Suppressor macrophage treated with lipopolysaccharide for 1 hour (primary cell): ENCODE measurements at regions not wholly inside any gene's neighbourhood (a gene's known extent, or its start where the extent isn't known, plus 50 kb on each side); places are given as distances from the start of the nearest gene placed in this dataset.
"Not testable (repeated sequence)": the region's sequence is repeated elsewhere in the genome, so short reads cannot be mapped to it uniquely, and the experiment has no call there.

Source experiments
- DNase-seq, 3 donors: peaks; one replicate each; pipeline ENCODE4 v3.0.0-alpha.2; 2020 to 2022

DNA sequence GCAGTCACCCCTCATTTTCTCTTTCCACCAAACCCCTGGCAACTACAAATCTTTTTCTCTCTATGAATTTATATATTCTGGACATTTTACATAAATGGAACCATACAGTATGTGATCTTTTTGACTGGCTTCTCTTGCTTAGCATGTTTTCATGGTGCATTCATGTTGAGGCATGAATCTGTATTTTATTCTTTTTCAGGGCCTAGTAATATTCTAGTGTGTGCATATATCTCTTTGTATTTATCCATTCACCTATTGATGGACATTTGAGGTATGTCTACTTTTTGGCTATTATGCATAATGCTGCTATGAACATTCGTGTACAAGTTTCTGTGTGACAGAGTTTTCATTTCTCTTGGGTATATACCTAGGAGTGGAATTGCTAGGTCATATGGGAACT is 78.2 kb downstream of the HACD1 start:
- DNase-seq, result no peak

GRCh38 chr10:17537281-17537680 is 79.9 kb downstream of the HACD1 start:
- DNase-seq, result no peak

DNA sequence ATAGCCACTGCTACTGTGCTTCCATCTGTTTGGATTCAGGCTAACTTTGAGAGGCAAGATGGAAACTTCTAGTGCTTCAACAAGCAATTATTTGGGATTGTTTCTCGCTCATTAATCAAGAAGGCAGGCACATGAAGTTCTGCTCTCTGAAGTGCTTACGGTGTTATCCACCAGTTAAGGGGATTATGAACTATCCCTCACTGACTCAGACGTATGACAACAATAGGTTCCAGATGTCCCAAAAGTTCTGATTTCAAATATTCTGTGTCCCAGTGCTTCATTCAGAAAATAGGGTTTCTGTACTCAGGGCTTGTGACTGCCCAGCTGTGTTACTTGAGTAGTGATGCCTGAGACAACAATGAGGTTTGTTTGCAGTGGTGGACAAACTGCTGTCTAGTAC is 81.0 kb downstream of the HACD1 start:
- no peak for DNase-seq

DNA sequence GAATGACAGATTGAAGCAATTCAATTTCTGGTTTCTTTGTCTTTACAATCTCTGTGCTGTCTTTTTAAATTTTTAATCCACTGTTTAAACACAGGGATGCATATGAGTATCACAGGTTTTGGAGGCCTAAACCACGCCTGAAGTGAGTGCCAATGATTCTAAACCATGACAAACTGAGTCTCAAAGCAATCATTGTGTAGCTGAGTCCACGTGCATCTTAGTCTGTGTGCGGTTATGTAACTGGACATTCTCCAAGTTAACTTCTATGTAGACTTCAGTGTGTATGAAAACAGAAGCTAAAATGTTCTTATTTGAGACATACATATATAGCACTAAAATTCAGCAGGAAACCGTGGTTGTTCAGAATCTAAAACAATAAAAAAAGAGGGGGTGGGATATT is 79.3 kb upstream of the ST8SIA6 start:
- no peak for DNase-seq

- DNase-seq, result no peak
These were observed 74.0 kb upstream of the ST8SIA6 start for GRCh38 chr10:17528306-17528862.

DNA sequence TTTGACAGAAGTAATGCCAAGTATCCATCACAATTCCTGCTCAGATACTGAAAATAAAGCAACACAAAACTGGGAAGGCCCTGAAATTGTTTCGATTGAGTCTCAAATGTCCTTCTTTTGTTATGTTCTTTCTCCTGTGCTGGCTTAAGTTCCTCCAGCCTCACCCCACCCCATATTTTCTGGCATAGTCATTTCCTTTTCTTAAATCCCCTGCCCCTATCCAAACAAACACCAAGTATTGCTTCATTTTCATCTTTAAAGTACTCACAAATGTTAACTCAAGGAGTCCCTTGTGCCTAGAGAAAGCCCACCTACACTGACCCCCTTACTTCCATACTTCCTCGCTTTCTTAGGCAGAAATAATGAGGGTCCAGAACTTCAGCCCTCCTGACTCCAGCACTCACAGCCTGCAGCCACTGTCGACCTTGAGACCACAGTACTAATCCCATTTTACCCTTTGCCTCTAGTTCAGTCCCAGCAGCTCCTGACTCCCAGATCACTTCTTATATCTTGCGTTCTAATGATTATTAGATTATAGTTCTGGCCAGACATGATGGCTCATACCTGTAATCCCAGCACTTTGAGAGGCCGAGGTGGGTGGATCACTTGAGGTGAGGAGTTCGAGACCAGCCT is 73.2 kb upstream of the ST8SIA6 start:
- DNase-seq, result no peak

- DNase-seq, result not testable (repeated sequence)
These were observed 72.2 kb upstream of the ST8SIA6 start for GRCh38 chr10:17526571-17526970.

DNA sequence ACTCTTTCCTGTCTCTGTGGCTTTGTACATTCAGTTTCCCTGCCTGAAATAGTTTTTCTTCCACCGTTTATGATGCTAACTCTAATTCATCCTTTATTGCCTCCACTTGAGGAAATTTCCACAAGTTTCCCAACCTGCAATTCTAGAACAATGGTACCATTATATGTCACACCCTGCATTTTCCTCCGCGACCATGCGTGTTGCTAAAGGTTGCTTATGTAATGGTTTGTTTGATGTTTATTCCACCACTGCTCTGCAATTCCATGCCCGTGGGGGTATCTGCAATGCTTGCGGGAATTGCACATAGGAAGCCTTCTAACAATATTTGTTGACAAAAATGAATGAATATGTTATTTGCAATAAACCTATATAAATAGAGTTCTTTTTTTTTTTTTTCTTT is 69.5 kb upstream of the ST8SIA6 start:
- no peak for DNase-seq

GRCh38 chr10:17523246-17523753 is 68.9 kb upstream of the ST8SIA6 start:
- DNase-seq, result no peak

GRCh38 chr10:17522269-17522668 is 67.9 kb upstream of the ST8SIA6 start:
- not testable (repeated sequence) for DNase-seq

GRCh38 chr10:17519457-17519856 is 65.1 kb upstream of the ST8SIA6 start:
- DNase-seq, result no peak

- no peak for DNase-seq
These were observed 63.9 kb upstream of the ST8SIA6 start for GRCh38 chr10:17518338-17518737.

DNA sequence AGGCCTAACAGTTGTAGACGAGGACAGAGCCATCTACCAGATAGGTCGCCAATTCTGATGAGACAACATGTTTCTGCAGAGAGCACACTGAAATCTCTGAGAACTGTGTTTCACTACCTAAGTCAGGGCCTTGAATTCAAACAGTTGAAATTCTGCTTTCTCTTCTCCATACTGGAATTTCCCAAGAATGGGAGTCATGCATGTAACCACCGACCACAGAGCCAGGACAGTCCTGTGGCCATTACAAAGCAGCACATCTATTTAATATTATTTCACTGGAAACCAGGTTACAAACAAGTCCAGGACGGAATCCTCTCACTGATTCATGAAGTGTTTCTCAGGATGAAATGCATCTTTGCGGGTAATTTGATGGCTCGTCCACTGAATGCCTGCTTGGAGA is 62.0 kb upstream of the ST8SIA6 start:
- peak; percentile 56 to 69 (median 62) for DNase-seq

DNA sequence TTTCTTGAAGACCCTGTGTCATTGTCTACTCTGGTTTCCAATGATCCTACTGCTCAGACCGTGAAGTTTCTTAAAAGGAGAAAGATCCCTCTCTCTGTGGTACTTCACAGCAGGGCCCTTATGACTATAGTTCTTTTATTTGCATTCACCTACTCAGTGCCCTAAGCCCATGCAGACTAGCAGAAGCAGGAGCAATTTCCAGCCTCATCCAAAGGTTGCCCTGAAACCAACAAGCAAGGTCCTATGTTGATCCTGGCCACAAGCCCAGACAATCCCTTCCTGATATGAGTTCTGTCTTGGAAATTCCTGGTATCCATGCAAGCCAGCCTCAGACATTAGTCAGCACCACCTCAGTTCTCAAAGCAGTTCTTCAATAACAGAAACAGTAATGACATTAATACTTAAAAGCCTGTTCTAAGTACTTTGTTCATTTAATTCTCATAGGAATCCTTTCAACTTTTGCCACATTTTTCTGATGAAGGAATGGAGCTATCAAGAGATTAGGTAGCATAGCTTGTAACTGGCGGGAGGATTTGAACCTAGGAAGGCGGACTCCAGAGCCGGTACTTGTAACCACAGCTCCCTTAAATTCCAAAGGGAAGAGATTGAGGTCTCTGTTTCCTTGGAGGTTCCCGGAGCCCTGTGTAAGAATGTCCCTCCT is 58.1 kb upstream of the ST8SIA6 start:
- DNase-seq, result peak in 2 of 3 donors; percentile 36 to 46

GRCh38 chr10:17510242-17510908 is 56.0 kb upstream of the ST8SIA6 start:
- peak in 1 of 3 donors; percentile 30 for DNase-seq

- no peak for DNase-seq
These were observed 53.1 kb upstream of the ST8SIA6 start for GRCh38 chr10:17507538-17507937.

GRCh38 chr10:17506856-17507471 is 52.6 kb upstream of the ST8SIA6 start:
- no peak for DNase-seq

DNA sequence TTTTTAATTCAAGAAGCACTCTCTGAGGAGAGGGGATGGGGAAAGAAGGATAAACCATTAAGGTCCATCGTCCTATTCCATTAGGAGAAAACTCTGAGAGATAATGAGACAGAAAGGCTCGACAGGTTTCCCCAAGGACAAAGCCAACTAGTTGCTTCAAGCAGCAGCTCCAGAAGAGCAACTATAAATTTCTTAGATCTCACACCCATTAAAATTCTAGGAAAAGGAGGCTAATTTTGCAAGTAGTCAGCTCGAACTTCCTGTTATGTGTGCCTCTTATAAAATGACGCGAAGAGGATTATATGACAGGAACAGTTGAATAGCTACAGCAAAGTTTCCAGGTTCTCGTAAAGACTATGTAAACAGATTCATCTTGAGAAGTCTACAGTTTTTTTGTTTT is 52.0 kb upstream of the ST8SIA6 start:
- peak in 2 of 3 donors; percentile 31 to 33 for DNase-seq

DNA sequence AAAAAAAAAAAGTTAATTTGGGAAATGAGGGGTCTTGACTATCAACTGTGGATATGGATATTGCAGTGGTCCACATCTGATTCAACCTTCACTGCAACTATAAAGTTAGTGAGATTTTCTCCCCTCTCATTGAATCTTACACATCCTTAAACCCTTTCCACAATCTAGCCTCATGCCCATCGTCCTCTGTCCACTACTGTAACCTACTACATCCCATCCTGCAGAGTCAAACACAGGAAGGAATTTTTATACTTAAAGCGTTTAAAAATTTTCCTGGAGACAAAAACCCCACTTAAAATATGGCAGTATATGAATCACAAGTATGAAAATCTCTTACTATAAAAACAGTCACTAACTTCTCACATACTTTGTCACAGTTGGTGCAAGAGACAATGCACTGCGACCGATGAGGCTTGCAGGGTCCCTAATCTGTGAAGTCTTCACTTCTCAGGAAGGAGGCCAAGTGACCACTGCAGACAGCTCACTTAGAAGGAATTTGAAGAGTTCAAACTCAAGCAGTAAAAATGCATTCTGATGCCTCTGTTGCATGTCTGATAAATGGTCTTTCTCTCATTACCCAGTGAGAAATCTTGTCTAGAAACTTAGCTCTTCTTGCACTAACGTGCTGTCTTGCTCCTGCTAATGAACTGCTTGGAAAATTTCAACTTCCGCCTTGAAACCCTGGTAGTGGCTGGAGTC is 50.3 kb upstream of the ST8SIA6 start:
- DNase-seq, result peak in 1 of 3 donors; percentile 15
